ENCODE measurements at regions not wholly inside any gene's neighbourhood (a gene's known extent, or its start where the extent isn't known, plus 50 kb on each side); places are given as distances from the start of the nearest gene placed in this dataset.
"Not testable (repeated sequence)": the region's sequence is repeated elsewhere in the genome, so short reads cannot be mapped to it uniquely, and the experiment has no call there.

DNA sequence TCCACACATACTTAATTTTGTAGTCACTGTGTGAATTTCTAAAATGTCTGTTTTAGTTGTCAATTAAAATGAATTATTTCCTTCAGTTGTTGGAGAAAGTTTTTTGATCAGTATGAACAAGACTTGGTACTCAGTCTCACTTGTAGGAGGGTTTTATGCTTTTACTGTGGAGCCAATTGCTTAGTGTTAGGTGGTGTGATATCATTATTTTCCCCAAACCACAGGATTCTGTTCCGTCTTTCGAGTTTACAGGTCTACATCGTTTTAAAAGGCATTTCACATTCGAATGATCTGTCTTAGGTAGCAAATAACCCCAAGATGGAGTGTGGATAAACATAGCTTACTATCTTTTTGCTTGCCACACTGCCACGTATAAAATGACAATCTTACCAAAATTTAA is 803.1 kb downstream of the SATB2 start:
- Mint-ChIP-seq H3K9me3 (no peaks in the 10 kb centered on the region), H3K27me3 (no peaks in the 10 kb centered on the region), H3K27ac (no peak overlapping the region), H3K36me3 (ENCODE audit: low read depth) (no peaks in the 10 kb centered on the region), H3K4me3 (no peak overlapping the region), H3K4me1 (no peaks in the 10 kb centered on the region)
- intact Hi-C loops (cut with micrococcal nuclease), result no loop called here
- no peak for DNase-seq

DNA sequence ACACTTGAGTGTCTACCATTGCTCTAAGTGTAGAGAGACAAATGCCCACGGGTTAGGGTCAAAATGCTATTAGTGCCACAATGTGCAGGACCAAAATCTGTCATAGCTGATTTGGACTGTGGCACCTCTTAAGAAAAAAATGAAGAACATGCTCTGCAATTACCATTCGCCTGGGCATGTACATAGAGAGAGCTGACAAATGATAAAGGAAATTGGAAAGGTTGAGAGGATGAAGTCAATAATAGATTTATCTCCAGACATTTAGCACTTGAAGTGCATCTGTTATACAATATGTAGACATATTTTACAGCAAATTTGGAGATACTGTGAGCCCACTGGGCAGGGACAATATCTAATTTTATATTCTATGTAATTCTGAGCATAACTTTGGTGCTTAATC is 804.4 kb downstream of the SATB2 start:
- H3K4me3 Mint-ChIP-seq, result no peak overlapping the region
- DNase-seq, result no peak
- no peaks in the 10 kb centered on the region for H3K27me3 Mint-ChIP-seq
- intact Hi-C loops (cut with micrococcal nuclease), result no loop called here
- H3K27ac Mint-ChIP-seq, result no peak overlapping the region
- H3K4me1 Mint-ChIP-seq, result no peaks in the 10 kb centered on the region
- no peaks in the 10 kb centered on the region for H3K9me3 Mint-ChIP-seq
- H3K36me3 Mint-ChIP-seq (ENCODE audit: low read depth), result no peaks in the 10 kb centered on the region

GRCh38 chr2:198652461-198652860 is 805.3 kb downstream of the SATB2 start:
- intact Hi-C loops (cut with micrococcal nuclease), result no loop called here
- no peaks in the 10 kb centered on the region for H3K4me1 Mint-ChIP-seq
- H3K4me3 Mint-ChIP-seq, result no peak overlapping the region
- DNase-seq, result no peak
- no peaks in the 10 kb centered on the region for H3K9me3 Mint-ChIP-seq
- H3K27me3 Mint-ChIP-seq, result no peaks in the 10 kb centered on the region
- no peaks in the 10 kb centered on the region for H3K36me3 Mint-ChIP-seq (ENCODE audit: low read depth)
- H3K27ac Mint-ChIP-seq, result no peak overlapping the region

GRCh38 chr2:198645816-198646215 is 811.9 kb downstream of the SATB2 start:
- no peak for DNase-seq
- intact Hi-C loops (cut with micrococcal nuclease), result no loop called here
- no peaks in the 10 kb centered on the region for H3K9me3 Mint-ChIP-seq
- no peaks in the 10 kb centered on the region for H3K36me3 Mint-ChIP-seq (ENCODE audit: low read depth)
- no peak overlapping the region for H3K27ac Mint-ChIP-seq
- H3K4me1 Mint-ChIP-seq, result no peaks in the 10 kb centered on the region
- no peak overlapping the region for H3K4me3 Mint-ChIP-seq
- H3K27me3 Mint-ChIP-seq, result no peaks in the 10 kb centered on the region

- H3K9me3 Mint-ChIP-seq, result no peaks in the 10 kb centered on the region
- H3K4me3 Mint-ChIP-seq, result no peak overlapping the region
- H3K27me3 Mint-ChIP-seq, result no peaks in the 10 kb centered on the region
- H3K27ac Mint-ChIP-seq, result no peak overlapping the region
- DNase-seq, result no peak
- intact Hi-C loops (cut with micrococcal nuclease), result no loop called here
- H3K36me3 Mint-ChIP-seq (ENCODE audit: low read depth), result no peaks in the 10 kb centered on the region
- no peaks in the 10 kb centered on the region for H3K4me1 Mint-ChIP-seq
Measured at GRCh38 chr2:198641161-198641560, 816.6 kb downstream of the SATB2 start.

DNA sequence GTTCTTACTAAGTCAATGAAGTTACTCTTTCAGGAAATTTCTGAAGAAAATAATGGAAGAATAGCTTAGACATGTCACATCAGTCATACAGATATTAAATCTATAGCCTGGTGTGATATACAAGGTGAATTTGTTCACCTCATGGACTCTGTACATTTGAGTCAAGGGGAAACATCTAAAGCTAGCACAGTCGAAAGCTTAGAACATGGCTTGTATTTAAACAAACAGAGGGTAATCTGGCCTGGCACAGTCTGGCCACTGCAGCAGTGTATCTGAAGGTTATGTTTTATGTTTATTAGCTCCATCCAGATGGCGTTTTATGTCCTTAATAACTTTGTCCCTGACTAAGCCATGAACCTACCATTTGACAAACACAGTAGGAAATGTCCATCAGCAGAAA is 817.3 kb downstream of the SATB2 start:
- H3K9me3 Mint-ChIP-seq, result no peaks in the 10 kb centered on the region
- H3K27ac Mint-ChIP-seq, result no peak overlapping the region
- H3K27me3 Mint-ChIP-seq, result no peaks in the 10 kb centered on the region
- no peaks in the 10 kb centered on the region for H3K4me1 Mint-ChIP-seq
- H3K36me3 Mint-ChIP-seq (ENCODE audit: low read depth), result no peaks in the 10 kb centered on the region
- intact Hi-C loops (cut with micrococcal nuclease), result no loop called here
- H3K4me3 Mint-ChIP-seq, result no peak overlapping the region
- DNase-seq, result no peak

DNA sequence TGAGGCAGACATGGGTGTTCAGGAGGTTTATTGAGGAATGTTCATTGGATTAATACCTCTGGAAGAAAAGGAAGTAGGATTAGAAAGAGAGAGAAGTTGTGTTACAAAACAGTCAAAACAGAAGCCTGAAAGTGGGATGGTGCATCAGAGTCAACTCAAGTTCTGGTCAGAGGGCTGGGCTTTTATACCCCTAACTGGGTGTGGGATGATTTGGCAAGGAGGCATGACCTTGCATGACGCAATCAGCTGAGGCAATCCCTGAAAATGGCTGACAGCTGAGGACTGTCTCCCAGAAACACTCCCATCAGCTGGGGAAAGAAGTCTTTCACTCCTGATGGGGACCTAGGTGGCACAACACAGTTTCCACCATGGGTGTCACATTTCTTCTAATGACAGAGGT is 818.2 kb downstream of the SATB2 start:
- intact Hi-C loops (cut with micrococcal nuclease), result no loop called here
- Mint-ChIP-seq H3K36me3 (ENCODE audit: low read depth) (no peaks in the 10 kb centered on the region), H3K27ac (no peak overlapping the region), H3K9me3 (no peaks in the 10 kb centered on the region), H3K27me3 (no peaks in the 10 kb centered on the region), H3K4me3 (no peak overlapping the region), H3K4me1 (no peaks in the 10 kb centered on the region)
- no peak for DNase-seq

GRCh38 chr2:198638577-198638976 is 819.2 kb downstream of the SATB2 start:
- H3K9me3 Mint-ChIP-seq, result no peaks in the 10 kb centered on the region
- intact Hi-C loops (cut with micrococcal nuclease), result no loop called here

DNA sequence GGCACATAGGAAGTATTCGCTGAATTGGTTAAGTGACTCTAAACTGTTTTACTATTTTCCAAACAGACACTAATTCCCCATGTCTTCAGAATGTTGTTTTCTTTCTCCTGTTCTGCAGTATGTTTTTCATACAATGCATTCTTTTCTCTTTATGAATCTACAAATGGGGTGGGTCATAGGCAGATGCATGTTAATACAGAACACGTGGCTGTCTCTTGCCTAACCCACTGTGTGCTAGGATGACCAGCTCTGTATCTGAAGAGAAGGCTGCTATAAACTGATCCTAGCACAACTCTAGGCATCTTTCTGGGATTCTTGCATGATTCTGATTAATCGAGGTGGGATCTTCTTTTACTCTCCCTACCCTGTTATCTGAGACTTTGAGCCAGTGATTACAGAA is 826.0 kb downstream of the PLCL1 start:
- no peaks in the 10 kb centered on the region for H3K4me1 Mint-ChIP-seq
- H3K27ac Mint-ChIP-seq, result no peak overlapping the region
- no peak overlapping the region for H3K4me3 Mint-ChIP-seq
- no peaks in the 10 kb centered on the region for H3K27me3 Mint-ChIP-seq
- H3K36me3 Mint-ChIP-seq (ENCODE audit: low read depth), result no peaks in the 10 kb centered on the region
- DNase-seq, result no peak
- intact Hi-C loops (cut with micrococcal nuclease), result no loop called here
- H3K9me3 Mint-ChIP-seq, result no peaks in the 10 kb centered on the region

More at GRCh38 chr2:198638577-198638976, 819.2 kb downstream of the SATB2 start:
- Mint-ChIP-seq H3K4me1 (no peaks in the 10 kb centered on the region), H3K27ac (no peak overlapping the region), H3K4me3 (no peak overlapping the region), H3K36me3 (ENCODE audit: low read depth) (no peaks in the 10 kb centered on the region), H3K27me3 (no peaks in the 10 kb centered on the region)
- DNase-seq, result no peak

DNA sequence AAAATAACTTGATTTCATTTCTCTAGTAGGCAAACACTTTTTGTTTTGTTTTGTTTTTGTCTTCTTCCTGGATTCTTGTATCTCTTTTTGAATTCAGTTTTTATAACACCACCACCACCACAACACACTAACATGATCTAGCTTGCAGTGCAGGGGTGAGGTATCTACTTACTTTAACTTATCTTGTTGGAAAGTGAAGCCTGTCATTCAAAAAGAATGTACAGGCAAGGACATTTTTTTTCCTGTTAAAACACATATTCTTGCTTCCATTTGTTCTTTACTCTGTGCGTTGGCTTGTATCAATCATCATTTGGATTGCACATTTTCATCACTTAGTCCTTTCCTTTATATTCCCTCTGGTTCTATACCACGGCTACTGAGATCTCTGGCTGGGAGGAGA is 824.2 kb downstream of the PLCL1 start:
- H3K36me3 Mint-ChIP-seq (ENCODE audit: low read depth), result no peaks in the 10 kb centered on the region
- H3K4me1 Mint-ChIP-seq, result no peaks in the 10 kb centered on the region
- no peaks in the 10 kb centered on the region for H3K27me3 Mint-ChIP-seq
- no peak for DNase-seq
- no peaks in the 10 kb centered on the region for H3K9me3 Mint-ChIP-seq
- intact Hi-C loops (cut with micrococcal nuclease), result no loop called here
- no peak overlapping the region for H3K27ac Mint-ChIP-seq
- H3K4me3 Mint-ChIP-seq, result no peak overlapping the region

DNA sequence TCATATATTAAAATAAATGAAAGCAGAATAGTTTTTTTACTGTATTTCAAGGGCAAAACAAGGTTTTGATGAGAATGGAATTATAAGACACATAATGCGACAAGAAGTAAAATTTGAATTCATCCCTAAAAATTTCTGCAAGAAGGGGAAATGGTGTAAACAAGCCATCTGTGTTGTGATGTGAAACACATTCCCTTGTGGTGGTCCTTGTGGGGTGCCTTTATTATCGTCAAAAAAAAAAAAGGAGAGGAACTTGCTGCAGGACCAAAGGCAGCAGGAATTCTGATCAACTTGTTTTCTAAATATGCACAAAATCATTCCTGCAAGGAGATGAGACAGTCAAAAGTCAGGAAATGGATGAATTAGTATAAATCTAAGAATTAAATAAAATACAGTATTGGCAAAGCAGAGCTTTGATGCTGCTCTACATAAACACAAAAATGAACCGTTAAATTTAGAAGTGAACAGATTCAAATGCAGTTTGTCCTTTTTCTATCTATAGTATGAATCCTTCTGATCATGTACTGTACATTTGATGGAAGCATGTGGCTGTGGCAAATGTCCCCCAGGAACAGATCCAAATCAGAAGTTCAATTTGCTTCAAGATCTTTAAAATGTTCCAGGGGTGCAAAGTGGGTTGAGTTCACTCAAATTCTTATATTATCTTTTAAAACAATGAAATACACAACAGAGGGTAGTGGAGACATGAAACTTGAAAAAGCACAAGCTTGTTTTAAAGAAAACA is 818.8 kb downstream of the PLCL1 start:
- intact Hi-C loops (cut with micrococcal nuclease), result no loop called here
- H3K27me3 Mint-ChIP-seq, result no peaks in the 10 kb centered on the region

DNA sequence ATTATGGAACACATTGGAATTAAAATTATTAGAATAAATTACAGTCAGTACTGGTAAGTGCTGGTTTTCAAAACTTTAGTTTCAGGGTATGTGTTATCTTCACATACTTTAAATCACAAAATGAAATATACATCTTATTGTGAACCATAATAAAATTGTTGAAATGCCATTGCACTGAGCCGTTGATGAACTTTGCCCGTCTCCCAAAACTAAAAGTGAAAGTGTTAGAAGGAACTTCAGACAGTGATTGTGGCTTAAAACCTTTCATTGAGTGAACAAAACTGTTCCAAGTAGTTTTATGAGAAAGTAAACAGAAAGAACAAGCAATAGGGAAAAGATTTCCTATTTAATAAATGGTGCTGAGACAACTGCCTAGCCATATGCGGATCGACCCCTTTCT is 811.6 kb downstream of the PLCL1 start:
- H3K36me3 Mint-ChIP-seq (ENCODE audit: low read depth), result no peaks in the 10 kb centered on the region
- intact Hi-C loops (cut with micrococcal nuclease), result no loop called here
- DNase-seq, result no peak
- H3K4me3 Mint-ChIP-seq, result no peak overlapping the region
- no peaks in the 10 kb centered on the region for H3K4me1 Mint-ChIP-seq
- no peak overlapping the region for H3K27ac Mint-ChIP-seq
- H3K27me3 Mint-ChIP-seq, result no peaks in the 10 kb centered on the region
- H3K9me3 Mint-ChIP-seq, result no peaks in the 10 kb centered on the region

More for the DNA sequence above, 818.8 kb downstream of the PLCL1 start:
- Mint-ChIP-seq H3K9me3 (no peaks in the 10 kb centered on the region), H3K27ac (no peak overlapping the region), H3K4me1 (no peaks in the 10 kb centered on the region), H3K36me3 (ENCODE audit: low read depth) (no peaks in the 10 kb centered on the region), H3K4me3 (no peak overlapping the region)
- DNase-seq, result no peak

DNA sequence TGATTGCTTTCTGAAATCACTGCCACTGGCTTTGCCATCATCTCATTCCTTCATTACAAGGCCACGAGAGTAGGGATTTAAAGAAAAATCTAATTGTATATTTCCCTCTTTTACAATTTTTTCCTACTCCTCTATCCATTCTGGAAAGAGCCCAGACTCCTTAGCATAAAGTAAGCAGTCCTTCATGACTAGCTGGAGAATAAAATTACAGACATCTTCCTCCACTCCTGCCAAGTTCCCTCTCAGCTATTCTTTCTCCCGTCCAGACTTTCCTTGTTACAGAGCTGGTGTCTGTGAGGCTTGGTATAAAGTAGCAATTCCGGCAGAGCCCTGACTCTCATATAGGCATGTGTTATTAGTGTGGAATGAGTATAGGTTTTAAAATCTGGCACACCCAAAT is 806.8 kb downstream of the PLCL1 start:
- no peaks in the 10 kb centered on the region for H3K9me3 Mint-ChIP-seq
- H3K27me3 Mint-ChIP-seq, result no peaks in the 10 kb centered on the region
- DNase-seq, result no peak
- H3K36me3 Mint-ChIP-seq (ENCODE audit: low read depth), result no peaks in the 10 kb centered on the region
- H3K4me3 Mint-ChIP-seq, result no peak overlapping the region
- H3K27ac Mint-ChIP-seq, result no peak overlapping the region
- intact Hi-C loops (cut with micrococcal nuclease), result no loop called here
- H3K4me1 Mint-ChIP-seq, result no peaks in the 10 kb centered on the region

- DNase-seq, result no peak
- no peak overlapping the region for H3K4me3 Mint-ChIP-seq
Measured at GRCh38 chr2:198604599-198604998, 800.2 kb downstream of the PLCL1 start.

DNA sequence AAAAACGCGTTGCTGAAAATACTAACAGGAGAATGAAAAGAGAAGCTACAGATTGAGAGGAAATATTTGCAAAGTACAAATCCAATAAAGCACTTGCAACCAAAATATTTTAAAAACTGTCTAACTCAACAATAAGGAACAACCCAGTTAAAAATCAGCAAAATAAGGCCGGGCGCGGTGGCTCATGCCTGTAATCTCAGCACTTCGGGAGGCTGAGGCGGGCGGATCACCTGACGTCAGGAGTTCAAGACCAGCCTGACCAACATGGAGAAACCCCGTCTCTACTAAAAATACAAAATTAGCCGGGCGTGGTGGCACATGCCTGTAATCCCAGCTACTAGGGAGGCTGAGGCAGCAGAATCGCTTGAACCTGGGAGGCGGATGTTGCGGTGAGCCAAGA is 798.6 kb downstream of the PLCL1 start:
- H3K9me3 Mint-ChIP-seq; H3K4me1 Mint-ChIP-seq; intact Hi-C loops (cut with micrococcal nuclease); DNase-seq; H3K27me3 Mint-ChIP-seq; H3K36me3 Mint-ChIP-seq (ENCODE audit: low read depth); H3K4me3 Mint-ChIP-seq; H3K27ac Mint-ChIP-seq: not testable (repeated sequence)

More at GRCh38 chr2:198604599-198604998, 800.2 kb downstream of the PLCL1 start:
- H3K27ac Mint-ChIP-seq, result no peak overlapping the region
- no peaks in the 10 kb centered on the region for H3K36me3 Mint-ChIP-seq (ENCODE audit: low read depth)
- intact Hi-C loops (cut with micrococcal nuclease), result no loop called here
- no peaks in the 10 kb centered on the region for H3K27me3 Mint-ChIP-seq
- H3K9me3 Mint-ChIP-seq, result no peaks in the 10 kb centered on the region
- no peaks in the 10 kb centered on the region for H3K4me1 Mint-ChIP-seq

Data from activated CD4-positive, alpha-beta T cell treated with anti-CD3 and anti-CD28 coated beads, Interleukin-2, amount 10 ng/mL, durations not matched to agents 24 days and 14 days (primary cell).